HG03064 (cell line): ENCODE measurements at regions not wholly inside any gene's neighbourhood (a gene's known extent, or its start where the extent isn't known, plus 50 kb on each side); places are given as distances from the start of the nearest gene placed in this dataset.

Experiments used
- ATAC-seq: cut with Tn5 transposase; IDR thresholded peaks from one replicate; pipeline ENCODE4 v1.9.1; 2021; ENCODE audit warnings: low read depth; ENCODE audit not compliant: unreplicated experiment

DNA sequence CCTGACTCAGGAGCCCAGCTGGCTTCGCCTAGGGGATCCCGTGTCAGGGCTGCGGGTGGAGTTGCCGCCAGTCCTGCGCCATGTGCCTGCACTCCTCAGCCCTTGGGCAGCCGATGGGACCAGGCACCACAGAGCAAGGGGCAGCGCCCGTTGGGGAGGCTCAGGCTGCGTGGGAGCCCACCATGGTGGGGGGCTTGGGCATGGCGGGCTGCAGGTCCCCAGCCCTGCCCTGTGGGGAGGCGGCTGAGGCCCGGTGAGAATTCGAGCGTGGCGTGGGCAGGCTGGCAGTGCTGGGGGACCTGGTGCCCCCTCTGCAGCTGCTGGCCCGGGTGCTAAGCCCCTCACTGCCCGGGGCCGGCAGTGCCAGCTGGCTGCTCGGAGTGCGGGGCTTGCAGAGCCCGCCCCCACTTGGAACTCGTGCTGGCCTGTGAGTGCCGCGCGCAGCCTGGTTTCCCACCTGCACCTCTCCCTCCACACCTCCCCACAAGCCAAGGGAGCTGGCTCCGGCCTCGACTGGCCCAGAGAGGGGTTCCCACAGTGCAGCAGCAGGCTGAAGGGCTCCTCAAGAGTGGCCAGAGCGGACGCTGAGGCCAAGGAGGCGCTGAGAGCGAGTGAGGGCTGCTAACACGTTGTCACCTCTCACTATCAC lies 135.1 kb upstream of the SEL1L start:
- no peak for ATAC-seq

DNA sequence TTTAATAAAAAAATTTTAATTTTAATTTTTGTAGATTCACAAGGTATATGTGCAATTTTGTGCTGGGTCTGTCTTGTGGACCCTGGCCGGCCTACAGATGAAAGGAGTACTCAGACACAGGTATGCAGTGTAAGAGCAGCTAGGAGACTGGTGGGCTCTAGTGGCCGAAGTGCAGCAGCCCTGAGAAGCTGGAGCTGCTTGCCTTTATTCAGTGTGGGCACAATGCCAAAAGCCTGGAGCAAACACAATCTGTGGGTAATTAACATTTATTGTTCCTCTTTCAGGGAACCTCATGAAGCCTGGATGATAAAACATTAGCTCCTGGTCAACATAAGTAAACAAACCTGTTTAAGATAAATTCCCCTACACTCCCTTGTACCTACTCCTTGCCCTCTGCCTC lies 135.7 kb upstream of the SEL1L start:
- no peak for ATAC-seq

DNA sequence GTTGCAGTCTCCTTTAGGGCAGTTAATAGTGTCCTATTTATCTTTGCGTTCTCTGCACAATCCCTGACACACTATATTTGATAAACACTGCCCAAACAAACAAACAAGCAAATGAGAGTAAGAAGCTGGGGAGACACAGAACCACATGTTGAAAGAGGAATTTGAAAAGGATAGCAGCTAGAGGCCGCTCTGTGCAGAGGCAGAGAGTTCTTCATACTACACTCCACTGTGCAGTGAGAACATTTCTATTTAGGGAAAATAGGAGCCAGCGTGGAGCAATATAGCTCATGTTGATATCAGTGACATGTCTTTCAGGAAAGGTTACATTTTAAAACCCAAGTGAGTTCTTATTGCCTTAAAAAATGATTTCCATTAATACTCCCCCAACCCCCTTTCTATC lies 140.3 kb upstream of the SEL1L start:
- ATAC-seq = no peak

DNA sequence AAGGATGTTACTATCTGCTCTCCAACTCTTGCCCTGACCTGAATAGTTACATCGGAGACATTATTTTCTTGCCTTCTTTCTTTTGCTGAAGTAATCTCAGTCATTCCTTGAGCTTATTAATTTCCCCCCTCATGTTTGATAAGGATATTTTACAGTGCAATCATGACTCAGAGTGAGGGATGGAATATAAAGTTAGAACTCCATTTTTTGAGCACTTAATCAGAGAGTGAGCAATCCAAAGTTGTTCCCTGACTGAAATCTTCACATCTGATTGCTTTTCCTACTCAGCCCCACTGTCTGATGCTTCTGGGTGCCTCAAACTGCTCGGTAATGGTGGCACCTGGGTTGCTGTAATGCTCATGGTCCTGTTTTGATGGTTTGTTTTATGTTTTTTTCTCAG lies 142.7 kb upstream of the SEL1L start:
- no peak for ATAC-seq

DNA sequence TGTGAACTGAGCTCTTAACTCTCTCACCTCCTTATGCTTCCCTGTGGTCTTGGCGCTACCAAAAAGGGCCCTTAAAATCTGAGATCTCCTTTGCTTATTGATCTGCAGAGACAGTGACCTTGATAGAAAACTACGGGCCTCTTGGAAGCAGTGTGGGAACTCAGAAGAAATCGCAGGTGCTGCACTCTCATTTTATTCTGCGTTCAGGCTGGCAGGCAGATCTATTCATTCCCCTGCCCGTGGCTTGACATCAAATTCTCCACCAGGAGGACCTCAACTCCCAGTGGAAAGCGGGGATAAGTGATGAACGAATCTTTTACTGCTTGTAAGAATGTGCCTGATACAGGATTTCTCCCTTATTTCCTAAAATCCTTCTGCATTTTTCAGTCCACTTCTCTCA lies 143.2 kb upstream of the SEL1L start:
- ATAC-seq = no peak

DNA sequence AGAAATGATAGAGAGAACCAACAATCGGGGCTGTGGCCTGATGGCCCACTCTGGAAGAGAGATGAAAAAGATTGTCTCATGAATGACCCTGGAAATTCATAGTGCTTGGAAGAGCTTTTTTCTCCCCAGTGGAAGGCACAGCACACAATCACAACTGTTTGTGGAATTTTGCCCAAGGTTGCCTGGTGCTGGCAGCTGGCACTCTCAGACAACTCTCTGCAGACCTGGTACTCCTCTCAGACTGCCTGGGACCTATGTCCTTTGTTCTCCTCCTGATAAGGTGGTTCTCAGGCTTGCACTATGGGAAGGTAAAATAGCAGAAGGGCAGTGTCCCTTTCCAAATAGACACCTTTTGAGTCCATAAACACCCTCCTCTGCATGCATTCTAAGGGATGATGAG lies 144.1 kb upstream of the SEL1L start:
- ATAC-seq = no peak

DNA sequence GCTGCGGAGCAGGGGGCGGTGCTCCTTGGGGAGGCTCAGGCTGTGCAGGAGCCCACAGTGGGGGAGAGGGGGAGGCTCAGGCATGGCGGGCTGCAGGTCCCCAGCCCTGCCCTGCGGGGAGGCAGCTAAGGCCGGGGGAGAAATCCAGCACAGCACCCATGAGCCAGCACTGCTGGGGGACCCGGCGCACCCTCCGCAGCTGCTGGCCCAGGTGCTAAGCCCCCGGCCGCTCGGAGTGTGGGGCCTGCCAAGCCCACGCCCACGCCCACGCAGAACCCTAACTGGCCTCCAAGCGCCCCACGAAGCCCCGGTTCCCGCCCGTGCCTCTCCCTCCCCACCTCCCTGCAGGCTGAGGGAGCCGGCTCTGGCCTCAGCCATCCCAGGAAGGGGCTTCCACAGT lies 145.6 kb upstream of the SEL1L start:
- no peak for ATAC-seq

DNA sequence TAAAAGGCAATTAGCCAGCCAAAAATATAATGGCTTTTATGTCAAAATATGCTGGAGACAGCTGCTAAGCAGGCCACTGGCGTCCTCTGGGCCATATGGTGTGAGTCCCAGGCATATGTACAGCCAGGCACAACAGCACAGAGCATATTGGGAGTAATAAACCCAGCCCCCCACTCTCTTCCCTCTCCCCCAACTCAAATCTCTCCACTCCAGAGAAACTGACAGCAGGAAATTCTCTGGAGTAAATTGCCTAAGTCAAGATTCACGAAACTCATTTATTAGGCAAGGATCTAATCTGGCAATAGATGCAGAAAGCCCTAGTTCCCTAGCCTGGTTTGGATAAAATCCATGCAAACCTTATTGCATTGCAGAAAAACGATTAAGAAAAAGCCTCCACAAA lies 147.9 kb upstream of the SEL1L start:
- ATAC-seq = no peak

DNA sequence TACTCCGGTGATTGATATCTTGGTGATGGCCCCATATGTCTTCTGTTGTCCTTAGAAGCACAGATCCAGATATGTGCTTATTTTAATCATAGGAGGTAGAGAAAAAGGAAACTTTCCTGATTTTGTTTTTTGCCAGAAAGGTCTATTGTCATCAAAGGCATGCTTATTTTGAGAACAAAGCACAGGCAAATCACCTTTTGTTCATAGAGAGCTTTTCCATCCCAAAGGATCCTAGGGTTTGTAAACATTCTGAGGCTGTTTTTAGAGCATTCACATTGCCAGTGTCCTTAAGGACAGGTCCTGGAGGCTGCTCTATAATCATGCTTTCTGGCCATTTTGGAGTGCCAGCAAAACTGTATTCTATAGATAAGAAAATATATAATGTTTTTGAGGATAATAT lies 148.5 kb upstream of the SEL1L start:
- ATAC-seq = no peak

DNA sequence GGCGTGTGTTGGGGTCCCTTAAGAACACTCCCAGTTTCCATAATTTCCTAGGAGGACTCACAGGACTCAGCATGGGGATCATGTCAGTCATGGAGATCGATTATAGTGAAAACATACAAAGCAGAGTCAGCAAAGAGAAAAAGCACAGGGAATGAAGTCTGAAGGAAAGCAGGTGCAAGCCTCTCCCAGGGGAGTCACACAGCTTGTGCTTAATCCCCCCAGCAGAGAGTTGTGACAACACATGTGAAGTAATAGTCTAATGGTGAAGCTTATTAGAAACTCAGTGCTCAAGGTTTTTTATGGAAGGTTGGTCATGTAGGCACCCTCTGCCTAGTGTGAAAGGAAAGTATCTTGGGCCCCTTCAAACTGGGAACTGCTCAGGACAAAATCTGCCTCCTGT lies 149.0 kb upstream of the SEL1L start:
- no peak for ATAC-seq

DNA sequence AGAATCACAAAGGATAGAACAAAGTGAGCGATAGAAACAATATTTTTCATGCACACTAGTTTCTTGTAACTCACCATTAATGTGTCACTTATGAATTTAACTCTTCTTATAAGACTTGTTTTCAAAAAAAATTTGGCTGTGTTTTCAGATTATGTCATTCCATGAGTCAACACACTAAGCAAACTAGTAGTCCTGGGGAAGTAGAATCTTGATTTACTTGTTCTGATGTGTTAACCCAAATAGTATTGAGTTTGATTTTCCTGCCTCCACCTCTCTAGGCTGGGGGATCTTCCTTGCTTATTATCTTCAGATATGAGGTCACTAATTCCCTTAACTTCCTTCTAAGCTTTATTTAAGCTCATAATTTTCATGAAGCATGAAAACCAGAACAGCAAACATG lies 151.0 kb upstream of the SEL1L start:
- no peak for ATAC-seq

DNA sequence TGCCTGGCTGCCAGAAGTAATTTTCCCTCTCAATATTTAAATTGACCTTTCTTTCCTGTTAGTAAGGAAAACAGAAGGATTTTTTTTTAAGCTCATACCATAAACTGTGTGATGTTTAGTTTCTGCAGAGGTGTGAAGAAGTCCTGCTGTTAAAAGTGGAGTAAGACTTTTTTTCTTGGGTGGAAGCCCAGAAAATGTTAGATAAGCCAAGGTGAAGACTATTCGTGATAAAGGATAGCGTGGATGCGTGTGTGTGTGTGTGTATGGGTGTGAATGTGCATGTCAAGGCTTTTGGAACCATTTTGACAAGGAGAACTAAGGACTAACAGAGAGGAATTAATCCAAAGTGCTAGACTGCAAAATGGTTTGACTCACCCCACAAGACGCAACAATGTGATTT lies 152.9 kb upstream of the SEL1L start:
- ATAC-seq = no peak

DNA sequence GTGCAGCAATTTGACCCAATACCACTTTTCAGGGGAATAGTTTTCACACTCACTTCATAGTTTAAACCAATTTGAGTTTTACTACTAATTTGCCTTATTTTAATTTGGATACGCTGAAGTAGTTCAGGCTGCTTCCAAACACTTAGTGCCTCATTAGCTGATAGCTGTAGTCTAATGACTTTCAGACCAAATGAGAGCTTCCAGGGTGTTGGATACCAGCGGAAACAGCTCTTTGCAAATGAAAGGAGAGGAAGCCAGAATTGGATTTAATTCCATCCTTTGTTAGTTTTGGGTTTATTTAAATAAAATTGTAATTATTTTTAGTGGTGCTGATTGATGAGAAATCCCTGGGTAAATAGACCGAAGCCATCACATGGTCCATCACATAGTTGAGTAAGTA lies 158.3 kb upstream of the SEL1L start:
- ATAC-seq = no peak

DNA sequence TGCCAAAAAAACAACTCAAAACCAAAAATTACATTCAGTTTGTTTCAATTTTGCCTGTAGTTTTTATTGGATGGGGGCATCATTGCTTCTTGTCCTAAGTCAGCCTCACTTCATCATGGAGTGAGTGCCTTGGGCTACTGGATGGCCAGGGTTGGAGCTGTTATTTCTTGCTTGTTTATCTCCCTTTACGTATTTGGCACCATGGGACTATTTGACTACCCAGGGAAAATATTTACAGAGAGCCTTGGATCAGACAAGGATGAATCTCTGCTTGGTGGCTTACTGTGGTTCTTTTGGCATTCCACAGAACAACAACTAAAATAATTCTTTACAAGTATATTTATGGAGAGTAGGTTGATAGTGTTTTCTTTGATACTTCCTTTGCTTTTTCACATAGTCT lies 160.8 kb upstream of the SEL1L start:
- ATAC-seq = no peak

DNA sequence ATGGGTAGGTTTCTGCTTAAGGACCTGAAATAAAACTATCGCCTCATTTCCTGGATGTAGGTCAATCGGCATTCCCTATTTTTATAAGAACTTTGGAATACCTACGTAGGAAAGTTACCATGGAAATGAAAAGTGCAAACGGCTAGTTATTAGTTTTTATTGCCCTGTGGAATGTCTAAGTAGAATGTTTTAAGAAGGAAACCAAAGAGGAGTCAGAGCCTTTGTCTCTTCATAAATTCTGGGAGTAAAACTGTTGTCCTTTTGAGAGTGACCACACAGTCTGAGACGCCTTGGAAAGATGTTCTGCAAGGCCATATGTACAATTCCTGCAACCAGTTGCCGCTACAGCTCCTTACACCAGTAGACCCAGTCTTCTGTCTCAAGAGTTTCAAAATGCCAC lies 176.0 kb upstream of the SEL1L start:
- ATAC-seq = no peak

DNA sequence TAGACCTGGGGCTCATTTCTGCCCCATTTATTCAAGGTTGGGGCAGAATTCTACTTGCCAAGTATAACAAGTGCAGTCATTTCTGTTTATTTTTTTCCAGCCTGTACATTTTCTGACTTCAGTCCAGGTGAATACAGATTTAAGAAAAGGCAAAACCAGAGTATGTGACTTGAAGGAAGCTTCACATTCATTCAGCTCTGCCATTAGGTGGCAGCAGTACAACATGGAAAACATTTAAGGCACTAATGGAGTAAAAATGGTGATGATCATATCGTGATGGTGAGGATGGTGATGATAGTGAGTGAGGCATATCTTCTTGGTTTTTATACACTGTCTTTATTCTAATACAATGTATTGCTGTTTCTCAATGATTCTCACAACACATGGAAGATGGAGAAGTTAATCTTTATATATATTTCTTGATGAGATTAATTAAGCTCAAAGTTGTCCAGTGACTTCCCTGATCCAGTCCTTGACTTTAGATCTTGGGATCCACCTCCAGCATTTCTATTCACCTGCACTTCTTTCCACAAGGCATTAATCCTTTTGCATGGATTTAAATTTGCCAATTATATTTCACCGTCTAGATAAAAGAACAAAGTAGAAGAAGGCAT lies 176.7 kb upstream of the SEL1L start:
- ATAC-seq = no peak

DNA sequence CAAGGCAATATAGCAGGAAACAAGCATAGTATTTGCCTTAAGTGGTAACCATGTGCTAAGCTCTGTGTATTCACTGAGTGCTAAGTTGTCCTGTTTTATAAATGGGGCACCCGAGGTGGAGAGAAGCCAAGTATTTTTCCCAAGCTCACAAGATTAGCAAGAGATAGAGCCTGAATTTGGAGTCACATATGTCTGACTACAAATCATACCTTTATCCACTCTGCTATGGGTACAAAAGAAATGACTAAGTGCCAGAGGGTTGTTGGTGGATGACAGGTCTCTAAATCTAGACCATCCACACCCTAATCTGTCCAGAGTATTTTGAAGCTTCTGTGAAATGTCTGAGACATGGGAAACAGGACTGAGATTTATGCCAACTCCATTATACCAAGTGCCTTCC lies 182.1 kb upstream of the SEL1L start:
- no peak for ATAC-seq

DNA sequence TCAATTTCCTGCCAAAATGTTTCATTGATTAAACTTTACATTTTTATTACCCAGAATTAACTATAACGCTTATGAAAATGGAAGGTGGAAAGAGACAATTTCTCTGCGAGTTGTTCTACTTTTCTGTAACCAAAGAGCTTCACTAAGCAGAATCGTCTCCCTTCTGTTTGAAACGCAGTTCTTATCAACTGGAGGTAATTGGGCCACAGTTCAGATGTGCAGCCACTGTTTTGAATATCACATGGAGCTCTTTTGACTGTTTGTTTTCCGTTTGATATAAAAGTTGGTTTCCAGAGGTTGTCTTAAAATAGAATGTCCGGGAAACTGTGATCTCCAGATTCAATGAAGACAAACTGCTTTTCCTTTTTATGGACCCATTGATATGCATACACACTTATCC lies 183.3 kb upstream of the SEL1L start:
- ATAC-seq = no peak

DNA sequence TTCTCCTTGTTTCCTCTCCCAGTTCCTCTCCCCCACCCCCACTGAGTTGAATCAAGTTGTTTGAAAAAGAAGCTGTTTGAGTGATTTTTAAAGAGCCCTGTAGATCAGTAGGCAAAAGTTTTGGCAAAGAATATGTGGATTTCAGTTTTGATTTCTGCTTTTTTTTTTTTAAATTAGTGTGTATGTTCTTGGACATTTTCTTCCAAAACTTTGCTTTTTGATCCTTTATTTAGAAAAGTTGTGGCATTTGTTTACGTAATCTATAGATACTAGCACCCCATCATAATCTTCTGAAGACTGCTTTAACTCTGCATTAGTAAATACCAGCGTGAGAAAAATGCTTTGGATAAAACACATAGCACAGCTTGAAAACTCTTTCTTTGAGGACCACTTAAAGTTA lies 190.3 kb upstream of the SEL1L start:
- ATAC-seq = no peak

DNA sequence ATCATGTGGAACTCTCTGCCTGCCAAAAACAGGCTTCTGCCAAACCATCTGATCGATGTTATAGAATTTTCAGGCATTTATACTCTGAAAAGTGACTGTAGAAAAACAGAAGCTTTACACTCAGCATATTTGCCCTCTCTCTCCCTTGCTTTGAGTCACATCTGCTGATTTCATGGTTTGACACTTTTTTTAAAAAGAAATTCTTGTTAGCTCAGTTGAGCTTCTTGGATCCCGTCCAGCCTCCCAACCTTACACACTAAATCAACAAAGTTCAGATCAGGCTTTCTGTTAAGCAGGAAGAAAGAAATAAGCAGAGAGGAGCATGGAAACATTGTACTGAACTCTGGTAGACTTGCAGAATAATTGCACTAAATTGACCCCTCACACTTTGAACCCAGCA lies 193.6 kb upstream of the SEL1L start:
- no peak for ATAC-seq

DNA sequence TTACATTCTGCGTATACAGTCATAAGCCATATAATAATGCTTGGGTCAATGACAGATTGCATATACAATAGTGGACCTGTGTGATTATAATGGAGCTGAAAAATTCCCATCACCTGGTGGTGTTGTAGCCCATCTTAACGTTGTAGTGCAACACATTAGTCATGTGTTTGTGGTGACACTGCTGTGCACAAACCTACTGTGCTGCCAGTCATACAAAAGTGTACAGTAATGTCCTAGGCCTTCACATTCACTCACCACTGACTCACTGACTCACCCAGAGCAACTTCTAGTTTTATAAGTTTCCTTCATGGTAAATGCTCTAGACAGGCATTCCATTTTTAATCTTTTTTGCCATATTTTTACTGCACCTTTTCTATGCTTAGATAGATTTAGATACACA lies 194.8 kb upstream of the SEL1L start:
- no peak for ATAC-seq

DNA sequence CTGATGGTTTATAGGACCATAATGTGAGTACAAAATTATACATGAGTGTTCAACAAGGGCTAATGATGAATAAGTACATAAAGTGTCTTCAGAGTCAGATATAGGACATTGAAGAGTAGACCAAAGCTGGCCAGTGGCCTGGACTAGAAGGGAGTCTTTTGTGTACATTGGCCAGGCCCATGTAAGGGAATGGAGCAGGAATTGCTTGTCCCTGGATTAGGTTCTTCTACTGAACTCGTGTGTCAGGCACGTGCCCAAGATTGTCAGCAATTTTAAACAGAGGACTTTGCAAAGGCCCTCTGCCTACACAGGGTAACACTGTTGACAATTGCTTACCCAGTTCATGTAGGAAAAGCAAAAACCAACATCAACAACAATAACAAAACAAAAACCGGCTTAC lies 196.0 kb upstream of the SEL1L start:
- no peak for ATAC-seq

DNA sequence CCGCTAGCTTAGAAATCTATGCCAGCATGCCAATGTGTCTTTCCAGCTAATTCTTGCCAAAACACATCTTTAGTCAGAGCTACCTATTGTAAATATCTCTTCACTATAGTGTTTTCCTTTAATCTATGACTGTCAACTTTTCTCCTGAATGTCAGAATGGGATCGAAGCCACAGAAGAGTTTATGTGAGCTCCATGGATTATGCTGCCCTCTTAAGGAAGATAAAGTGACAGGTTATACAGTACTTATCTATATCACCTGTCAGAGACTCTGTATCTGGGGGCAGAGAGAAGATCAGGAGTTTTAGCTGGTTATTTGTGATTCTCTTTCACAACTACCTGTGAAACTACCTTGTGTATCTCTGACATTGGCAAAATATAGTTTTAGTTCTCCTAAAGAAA lies 204.3 kb upstream of the SEL1L start:
- ATAC-seq = no peak
